CD14-positive monocyte (primary cell): ENCODE measurements at regions not wholly inside any gene's neighbourhood (a gene's known extent, or its start where the extent isn't known, plus 50 kb on each side); places are given as distances from the start of the nearest gene placed in this dataset.
"Not testable (repeated sequence)": the region's sequence is repeated elsewhere in the genome, so short reads cannot be mapped to it uniquely, and the experiment has no call there.

ENCODE experiments used
- DNase-seq, 3 donors: peaks; one replicate each; pipeline ENCODE4 v3.0.0-alpha.2; 2011 to 2022
- H2AFZ ChIP-seq: 2 replicates; pipeline ENCODE4 v1.6.0; 2012; ENCODE audit warnings: mild to moderate bottlenecking, low read depth, low read length, inconsistent platforms; ENCODE audit not compliant: insufficient read depth, poor library complexity, severe bottlenecking
- H3K27ac ChIP-seq, 2 donors: 1 replicate in 1 of 2; 2 replicates in 1 of 2; pipeline ENCODE4 v1.5.1; 2012 to 2013; ENCODE audit warnings: low read length in 2 of 2, control low read depth in 1 of 2, inconsistent platforms in 1 of 2, low read depth in 1 of 2, mild to moderate bottlenecking in 1 of 2
- H3K27me3 ChIP-seq, 2 donors: one replicate each; pipeline versions ENCODE4 v1.6.0 to v1.6.1; 2011 to 2013; ENCODE audit warnings: low read length in 2 of 2; ENCODE audit not compliant: control insufficient read depth in 2 of 2, insufficient read depth in 2 of 2
- H3K36me3 ChIP-seq, 2 donors: replicated peaks in 1 of 2; 1 replicate in 1 of 2; 2 replicates in 1 of 2; pipeline versions ENCODE4 v1.5.1 to v1.6.1; 2012 to 2013; ENCODE audit warnings: low read length in 2 of 2, control low read depth in 1 of 2, inconsistent platforms in 1 of 2, mild to moderate bottlenecking in 1 of 2; ENCODE audit not compliant: insufficient read depth in 2 of 2, control insufficient read depth in 1 of 2
- H3K4me1 ChIP-seq, 2 donors: 1 replicate in 1 of 2; 2 replicates in 1 of 2; pipeline versions ENCODE4 v1.5.1 to v1.6.1; 2012 to 2013; ENCODE audit warnings: low read length in 2 of 2, control low read depth in 1 of 2, inconsistent platforms in 1 of 2, mild to moderate bottlenecking in 1 of 2, moderate library complexity in 1 of 2; ENCODE audit not compliant: insufficient read depth in 2 of 2, control insufficient read depth in 1 of 2
- H3K4me2 ChIP-seq: replicated peaks from 2 replicates; pipeline ENCODE3; 2012; ENCODE audit warnings: low read length, moderate library complexity, mild to moderate bottlenecking; ENCODE audit not compliant: poor library complexity, severe bottlenecking; ENCODE audit errors: extremely low read depth
- H3K4me3 ChIP-seq, 3 experiments: fragments of 200-600 bp in 1 of 3; sonication (generic) in 1 of 3; replicated peaks in 1 of 3; 1 replicate in 2 of 3; 2 replicates in 1 of 3; pipeline ENCODE4 v1.5.1; 2011 to 2013; ENCODE audit warnings: low read length in 3 of 3, mild to moderate bottlenecking in 3 of 3, control low read depth in 2 of 3, low read depth in 2 of 3, inconsistent platforms in 1 of 3, moderate library complexity in 1 of 3
- H3K79me2 ChIP-seq: 2 replicates; pipeline ENCODE4 v1.6.0; 2012; ENCODE audit warnings: mild to moderate bottlenecking, control low read depth, inconsistent platforms, low read length, moderate library complexity; ENCODE audit not compliant: insufficient read depth
- H3K9ac ChIP-seq: 2 replicates; pipeline ENCODE4 v1.6.0; 2017; ENCODE audit warnings: low read length, mild to moderate bottlenecking; ENCODE audit not compliant: insufficient read depth, poor library complexity, severe bottlenecking
- H3K9me3 ChIP-seq, 2 donors: replicated peaks in 1 of 2; 1 replicate in 1 of 2; 2 replicates in 1 of 2; pipeline versions ENCODE4 v1.5.1 to v1.6.1; 2012 to 2013; ENCODE audit warnings: low read length in 2 of 2, control low read depth in 1 of 2; ENCODE audit not compliant: control insufficient read depth in 1 of 2, insufficient read depth in 1 of 2
- H4K20me1 ChIP-seq: 2 replicates; pipeline ENCODE4 v1.6.0; 2012; ENCODE audit warnings: mild to moderate bottlenecking, low read length, control low read depth, moderate library complexity; ENCODE audit not compliant: insufficient read depth
- H3K27ac Mint-ChIP-seq, 7 donors: one replicate each; pipeline ENCODE4 v1.8.0; 2020; ENCODE audit warnings: mild to moderate bottlenecking in 7 of 7, mixed read lengths in 7 of 7, moderate library complexity in 6 of 7, inconsistent platforms in 2 of 7
- H3K27me3 Mint-ChIP-seq, 3 donors: one replicate each; pipeline ENCODE4 v1.8.0; 2021 to 2022; ENCODE audit warnings: low read depth in 3 of 3, mild to moderate bottlenecking in 3 of 3, mixed read lengths in 3 of 3, moderate library complexity in 3 of 3, inconsistent platforms in 1 of 3
- H3K36me3 Mint-ChIP-seq, 2 donors: one replicate each; pipeline ENCODE4 v1.8.0; 2020; ENCODE audit warnings: mixed read lengths in 2 of 2, inconsistent platforms in 1 of 2, mild to moderate bottlenecking in 1 of 2
- H3K4me1 Mint-ChIP-seq: one replicate; pipeline ENCODE4 v1.8.0; 2020; ENCODE audit warnings: mild to moderate bottlenecking, mixed read lengths
- H3K4me3 Mint-ChIP-seq, 2 donors: one replicate each; pipeline ENCODE4 v1.8.0; 2020; ENCODE audit warnings: mild to moderate bottlenecking in 2 of 2, mixed read lengths in 2 of 2, moderate library complexity in 1 of 2
- H3K9me3 Mint-ChIP-seq, 7 donors: one replicate each; pipeline ENCODE4 v1.8.0; 2020 to 2022; ENCODE audit warnings: mixed read lengths in 7 of 7, mild to moderate bottlenecking in 6 of 7, moderate library complexity in 6 of 7, inconsistent platforms in 2 of 7
- WGBS: methylation state at CpG from one replicate; pipeline ENCODE4 v1.1.5; 2013; ENCODE audit warnings: missing lambda C conversion rate; ENCODE audit not compliant: insufficient coverage; 5-methylcytosine and 5-hydroxymethylcytosine counted together
- intact Hi-C, 2 donors: fragments of 100-400 bp; cut with micrococcal nuclease; formaldehyde crosslinking; loops; one replicate each; pipeline versions ENCODE4 v1.15.0 to v1.15.1; 2023
- TF ChIP-seq, protein P1 (sequence below): fragments of 200-600 bp; IDR thresholded peaks from one replicate; pipeline ENCODE4 v1.8.0; 2022; ENCODE audit warnings: antibody characterized with exemption, mild to moderate bottlenecking

DNA sequence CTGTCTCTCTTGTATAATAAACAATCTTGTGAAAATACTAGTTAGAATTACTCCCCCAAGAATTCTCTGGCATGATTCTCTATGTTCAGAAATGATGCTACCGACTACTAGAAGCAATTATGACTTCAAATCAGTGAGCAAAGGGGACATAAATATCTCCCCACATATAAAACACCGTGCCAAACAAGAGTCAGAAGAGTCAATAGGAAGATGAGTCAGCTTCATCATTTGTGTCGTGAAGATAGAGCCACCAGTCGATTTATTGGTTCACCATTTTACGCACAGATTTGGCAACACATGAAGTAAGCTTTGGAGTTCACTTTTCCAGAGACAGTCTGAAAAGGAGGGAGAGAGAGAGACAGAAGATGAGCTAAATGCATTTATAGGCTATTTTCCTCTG lies 650.9 kb downstream of the CCDC85A start:
- H4K20me1 ChIP-seq = no peaks in the 10 kb centered on the region
- no peaks in the 10 kb centered on the region for H3K4me1 ChIP-seq
- WGBS = 100% methylated on average over 3 of the region's 5 CpGs
- Mint-ChIP-seq H3K9me3 (peaks cover 0 to 5% (median 2%) of the 10 kb centered on the region in 7 donors), H3K4me1 (no peaks in the 10 kb centered on the region), H3K4me3 (no peak overlapping the region), H3K27me3 (peaks cover 0 to 2% (median 0%) of the 10 kb centered on the region in 3 donors), H3K27ac (no peak overlapping the region), H3K36me3 (no peaks in the 10 kb centered on the region)
- H3K27me3 ChIP-seq = no peaks in the 10 kb centered on the region
- TF ChIP-seq, protein P1, sequence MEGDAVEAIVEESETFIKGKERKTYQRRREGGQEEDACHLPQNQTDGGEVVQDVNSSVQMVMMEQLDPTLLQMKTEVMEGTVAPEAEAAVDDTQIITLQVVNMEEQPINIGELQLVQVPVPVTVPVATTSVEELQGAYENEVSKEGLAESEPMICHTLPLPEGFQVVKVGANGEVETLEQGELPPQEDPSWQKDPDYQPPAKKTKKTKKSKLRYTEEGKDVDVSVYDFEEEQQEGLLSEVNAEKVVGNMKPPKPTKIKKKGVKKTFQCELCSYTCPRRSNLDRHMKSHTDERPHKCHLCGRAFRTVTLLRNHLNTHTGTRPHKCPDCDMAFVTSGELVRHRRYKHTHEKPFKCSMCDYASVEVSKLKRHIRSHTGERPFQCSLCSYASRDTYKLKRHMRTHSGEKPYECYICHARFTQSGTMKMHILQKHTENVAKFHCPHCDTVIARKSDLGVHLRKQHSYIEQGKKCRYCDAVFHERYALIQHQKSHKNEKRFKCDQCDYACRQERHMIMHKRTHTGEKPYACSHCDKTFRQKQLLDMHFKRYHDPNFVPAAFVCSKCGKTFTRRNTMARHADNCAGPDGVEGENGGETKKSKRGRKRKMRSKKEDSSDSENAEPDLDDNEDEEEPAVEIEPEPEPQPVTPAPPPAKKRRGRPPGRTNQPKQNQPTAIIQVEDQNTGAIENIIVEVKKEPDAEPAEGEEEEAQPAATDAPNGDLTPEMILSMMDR = no peak
- peaks cover 0 to 8% of the 10 kb centered on the region in 2 donors for H3K9me3 ChIP-seq
- no peak overlapping the region for H3K4me2 ChIP-seq
- no peaks in the 10 kb centered on the region for H3K36me3 ChIP-seq
- H3K27ac ChIP-seq = no peak overlapping the region
- no peak overlapping the region for H3K9ac ChIP-seq
- H3K4me3 ChIP-seq = no peak overlapping the region
- H3K79me2 ChIP-seq = no peaks in the 10 kb centered on the region
- H2AFZ ChIP-seq = no peak overlapping the region
- intact Hi-C loops = no loop called here
- DNase-seq = no peak

DNA sequence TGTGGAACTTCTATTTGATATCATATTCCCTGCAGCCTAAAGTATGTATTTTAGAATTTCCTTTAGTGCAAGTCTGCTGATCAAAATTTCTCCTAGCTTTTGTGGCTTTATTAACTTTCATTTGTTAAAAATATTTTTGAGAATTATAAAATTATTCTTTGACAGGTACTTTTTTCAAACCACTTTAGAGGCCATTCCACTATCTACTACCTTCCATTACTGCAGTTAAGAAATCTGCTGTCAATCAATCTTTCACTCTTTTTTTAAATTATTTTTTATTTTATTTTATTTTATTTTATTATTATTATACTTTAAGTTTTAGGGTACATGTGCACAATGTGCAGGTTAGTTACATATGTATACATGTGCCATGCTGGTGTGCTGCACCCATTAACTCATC lies 656.2 kb downstream of the CCDC85A start:
- H3K36me3 Mint-ChIP-seq, intact Hi-C loops, H3K79me2 ChIP-seq, H3K27ac ChIP-seq, H3K27me3 Mint-ChIP-seq, H3K9ac ChIP-seq, H3K9me3 Mint-ChIP-seq, H3K4me1 ChIP-seq, H4K20me1 ChIP-seq, H3K36me3 ChIP-seq, H3K4me3 Mint-ChIP-seq, DNase-seq, H2AFZ ChIP-seq, H3K4me1 Mint-ChIP-seq, H3K27ac Mint-ChIP-seq, H3K4me3 ChIP-seq, H3K27me3 ChIP-seq, H3K4me2 ChIP-seq: not testable (repeated sequence)
- H3K9me3 ChIP-seq = peaks cover 0 to 12% of the 10 kb centered on the region in 2 donors
